Lower leg skin (tissue), 3 donors: ENCODE measurements at regions not wholly inside any gene's neighbourhood (a gene's known extent, or its start where the extent isn't known, plus 50 kb on each side); places are given as distances from the start of the nearest gene placed in this dataset.

Source experiments
- CTCF ChIP-seq, 3 donors: fragments of 450-650 bp; IDR thresholded peaks; one replicate each; pipeline ENCODE4 v1.5.1; 2016; ENCODE audit warnings: antibody characterized with exemption in 3 of 3, mild to moderate bottlenecking in 3 of 3, moderate library complexity in 2 of 3
- POLR2A ChIP-seq, 2 donors: fragments of 450-650 bp; IDR thresholded peaks; one replicate each; pipeline ENCODE4 v1.6.1; 2016 to 2017; ENCODE audit warnings: antibody characterized with exemption in 2 of 2, mild to moderate bottlenecking in 1 of 2, moderate library complexity in 1 of 2

- TF ChIP-seq POLR2A (IDR thresholded peaks at IDR 0.05), result no peak
- no peak for TF ChIP-seq CTCF (IDR thresholded peaks at IDR 0.05)
Observed at GRCh38 chrX:25674776-25675175, 463.4 kb upstream of the MAGEB18 start.
